A673 (cell line): ENCODE measurements at regions not wholly inside any gene's neighbourhood (a gene's known extent, or its start where the extent isn't known, plus 50 kb on each side); places are given as distances from the start of the nearest gene placed in this dataset.

ENCODE experiments used
- CTCF ChIP-seq: fragments of 300-800, 200-600 bp; sonication (generic); conservative IDR thresholded peaks from 2 replicates; pipeline ENCODE4 v1.5.1; 2017; ENCODE audit warnings: low read depth, mild to moderate bottlenecking, antibody characterized with exemption, low read length, moderate library complexity, mixed read lengths
- EZH2 ChIP-seq: fragments of 200-600 bp; sonication (generic); IDR thresholded peaks from 2 replicates; pipeline ENCODE4 v1.6.1; 2017; ENCODE audit warnings: borderline replicate concordance, low read depth, mild to moderate bottlenecking, mixed read lengths, antibody characterized with exemption, low read length; ENCODE audit not compliant: poor library complexity, severe bottlenecking

GRCh38 chr3:171541181-171541580 is 81.0 kb upstream of the TNIK start:
- no peak for TF ChIP-seq CTCF
- no peak for TF ChIP-seq EZH2
